MCF 10A (cell line): ENCODE measurements at regions not wholly inside any gene's neighbourhood (a gene's known extent, or its start where the extent isn't known, plus 50 kb on each side); places are given as distances from the start of the nearest gene placed in this dataset.
A peak's percentile ranks its signal among the peaks of the same experiment; 100 is the strongest.

Experiments
- BruUV-seq: library from RNA; stranded (reverse); fragments of 400-500 nt; replicated peaks from 2 replicates; lab custom pipeline; 2021; lab: Mats Ljungman, UMichigan
- CTCF ChIA-PET: fragments of 300-600 bp; sonication (Branson Sonifier 250); formaldehyde crosslinking; extraction: SDS; loops from one replicate; lab custom pipeline; 2021; ENCODE audit warnings: antibody characterized with exemption, inconsistent platforms; lab: Yijun Ruan, JAX
- POLR2A ChIA-PET: fragments of 300-600, 350-650 bp; sonication (Branson Sonifier 250); formaldehyde crosslinking; extraction: SDS; loops from one replicate; lab custom pipeline; 2020; ENCODE audit warnings: antibody characterized with exemption, inconsistent platforms; lab: Yijun Ruan, JAX
- DNase-seq: peaks from one replicate; pipeline ENCODE4 v3.0.0-alpha.2; 2018; ENCODE audit not compliant: unreplicated experiment
- H3K27ac Mint-ChIP-seq: one replicate; pipeline ENCODE4 v1.8.0; 2022; ENCODE audit warnings: mild to moderate bottlenecking, low read depth, mixed read lengths; ENCODE audit not compliant: unreplicated experiment
- H3K27me3 Mint-ChIP-seq: one replicate; pipeline ENCODE4 v1.8.0; 2022; ENCODE audit warnings: mixed read lengths; ENCODE audit not compliant: insufficient read depth, unreplicated experiment
- H3K36me3 Mint-ChIP-seq: one replicate; pipeline ENCODE4 v1.8.0; 2022; ENCODE audit warnings: mild to moderate bottlenecking, moderate library complexity, mixed read lengths; ENCODE audit not compliant: insufficient read depth, unreplicated experiment
- H3K4me1 Mint-ChIP-seq: one replicate; pipeline ENCODE4 v1.8.0; 2022; ENCODE audit warnings: mixed read lengths; ENCODE audit not compliant: insufficient read depth, unreplicated experiment
- H3K4me3 Mint-ChIP-seq: one replicate; pipeline ENCODE4 v1.8.0; 2022; ENCODE audit warnings: mild to moderate bottlenecking, moderate library complexity, mixed read lengths; ENCODE audit not compliant: unreplicated experiment
- H3K9me3 Mint-ChIP-seq: one replicate; pipeline ENCODE4 v1.8.0; 2022; ENCODE audit warnings: mixed read lengths; ENCODE audit not compliant: unreplicated experiment
- CTCF ChIP-seq: fragments of 200-600 bp; IDR thresholded peaks from one replicate; pipeline ENCODE4 v1.8.0; 2022; ENCODE audit warnings: antibody characterized with exemption, mild to moderate bottlenecking; ENCODE audit not compliant: unreplicated experiment
- intact Hi-C: fragments of 100-400 bp; cut with micrococcal nuclease; formaldehyde crosslinking; loops from 2 replicates; pipeline ENCODE4 v1.14.1; 2022

- DNase-seq, result no peak
- Mint-ChIP-seq H3K4me1 (no peaks in the 10 kb centered on the region), H3K4me3 (no peak overlapping the region), H3K36me3 (no peaks in the 10 kb centered on the region), H3K9me3 (no peaks in the 10 kb centered on the region), H3K27me3 (no peaks in the 10 kb centered on the region), H3K27ac (no peak overlapping the region)
- intact Hi-C loops, result no loop called here
- ChIA-PET CTCF (no interaction called here), POLR2A (interaction anchor here (0.6 kb wide), 1 partner anchor 11 kb away, joined by 3 read pairs; no protein-coding TSS in a partner anchor)
- no TSS peak for BruUV-seq
- no peak for TF ChIP-seq CTCF
Observed at GRCh38 chr13:64935441-64935840, 2294.7 kb downstream of the PCDH9 start.

- no peak for TF ChIP-seq CTCF
- Mint-ChIP-seq H3K27me3 (no peaks in the 10 kb centered on the region), H3K9me3 (no peaks in the 10 kb centered on the region), H3K4me3 (no peak overlapping the region), H3K36me3 (no peaks in the 10 kb centered on the region), H3K4me1 (no peaks in the 10 kb centered on the region), H3K27ac (no peak overlapping the region)
- intact Hi-C loops, result no loop called here
- ChIA-PET POLR2A (no interaction called here), CTCF (no interaction called here)
- BruUV-seq, result no TSS peak
- DNase-seq, result no peak
Observed at GRCh38 chr13:64934569-64935362, 2295.4 kb downstream of the PCDH9 start.

DNA sequence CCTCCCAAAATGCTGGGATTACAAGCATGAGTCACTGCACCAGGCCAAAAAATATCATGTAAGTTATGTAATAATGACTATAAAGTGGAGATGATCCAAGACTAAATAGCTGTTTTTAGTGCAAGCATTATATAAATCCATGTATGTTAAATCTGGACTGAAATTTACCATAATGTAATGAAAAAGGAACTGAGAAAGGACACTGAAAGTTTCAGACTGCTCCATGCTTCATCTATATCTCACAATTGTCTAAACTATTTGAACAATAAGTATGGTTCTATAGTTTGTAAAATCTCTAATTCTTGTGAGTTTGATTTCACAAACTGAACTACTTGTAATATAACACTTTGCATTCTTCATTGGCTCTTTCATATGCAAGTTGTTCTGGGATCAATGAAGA, 2299.5 kb downstream of the PCDH9 start:
- no peak for TF ChIP-seq CTCF
- BruUV-seq, result no TSS peak
- H3K36me3 Mint-ChIP-seq, result no peaks in the 10 kb centered on the region

DNA sequence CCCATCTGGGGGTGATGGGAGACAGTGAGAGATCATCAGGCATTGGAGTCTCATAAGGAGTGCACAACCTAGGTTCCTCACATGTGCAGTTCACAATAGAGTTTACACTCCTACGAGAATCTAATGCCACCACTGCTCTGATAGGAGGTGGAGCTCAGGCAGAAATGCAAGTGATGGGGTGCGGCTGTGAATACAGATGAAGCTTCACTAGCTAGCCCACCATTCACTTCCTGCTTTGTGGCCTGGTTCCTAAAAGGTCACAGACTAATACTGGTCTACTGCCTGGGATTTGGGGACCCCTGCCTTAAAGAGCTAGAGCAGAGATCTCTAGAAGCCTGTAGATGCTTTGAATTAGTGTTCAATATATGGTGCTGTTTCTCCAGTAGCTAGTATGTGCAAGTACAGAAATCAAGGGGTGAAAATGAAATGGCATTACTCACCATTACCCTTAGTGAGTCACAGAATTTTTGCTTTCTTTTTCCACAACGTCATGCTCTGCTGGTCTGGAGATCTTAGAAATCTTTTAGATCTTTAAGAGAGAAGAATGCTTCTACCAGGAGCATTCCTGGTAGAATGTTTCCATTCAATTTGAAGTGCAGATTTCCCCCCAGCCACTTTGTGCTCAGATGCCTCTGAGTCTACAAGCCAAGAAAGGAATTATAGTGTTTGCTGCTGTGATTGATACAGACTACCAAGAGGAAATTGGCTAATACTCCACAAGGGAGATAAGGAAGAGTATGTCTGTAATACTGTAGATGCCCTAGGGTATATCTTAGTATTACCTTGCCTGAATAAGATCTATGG, 2301.2 kb downstream of the PCDH9 start:
- DNase-seq, result peak; percentile 55
- intact Hi-C loops, result no loop called here
- H3K36me3 Mint-ChIP-seq, result no peaks in the 10 kb centered on the region
- POLR2A ChIA-PET, result interaction anchor here (0.5 to 1.5 kb wide), 2 partner anchors 9 to 215 kb away, joined by 3 to 4 read pairs; no protein-coding TSS in a partner anchor
- CTCF ChIA-PET, result interaction anchor here (0.6 to 1.0 kb wide), 2 partner anchors 11 to 60 kb away, joined by 3 read pairs; no protein-coding TSS in a partner anchor
- peak overlapping the region; percentile 42 for H3K4me3 Mint-ChIP-seq
- H3K27me3 Mint-ChIP-seq, result no peaks in the 10 kb centered on the region
- peak overlapping the region; percentile 78 for H3K27ac Mint-ChIP-seq
- peaks cover 9% of the 10 kb centered on the region for H3K4me1 Mint-ChIP-seq
- TF ChIP-seq CTCF, result no peak
- BruUV-seq, result no TSS peak
- H3K9me3 Mint-ChIP-seq, result no peaks in the 10 kb centered on the region

More for the DNA sequence above, 2299.5 kb downstream of the PCDH9 start:
- no peaks in the 10 kb centered on the region for H3K27me3 Mint-ChIP-seq
- peaks cover 9% of the 10 kb centered on the region for H3K4me1 Mint-ChIP-seq
- POLR2A ChIA-PET, result no interaction called here
- no peaks in the 10 kb centered on the region for H3K9me3 Mint-ChIP-seq
- H3K27ac Mint-ChIP-seq, result no peak overlapping the region
- DNase-seq, result no peak
- H3K4me3 Mint-ChIP-seq, result no peak overlapping the region
- CTCF ChIA-PET, result no interaction called here
- intact Hi-C loops, result no loop called here
